ENCODE measurements at regions not wholly inside any gene's neighbourhood (a gene's known extent, or its start where the extent isn't known, plus 50 kb on each side); places are given as distances from the start of the nearest gene placed in this dataset.

GRCh38 chr3:188950832-188951489 is 220.8 kb upstream of the TPRG1 start:
- TF ChIP-seq POLR2AphosphoS5 (IDR thresholded peaks at IDR 0.05; ENCODE audit: low read depth, low read length): no peak
- TF ChIP-seq CTCF (IDR thresholded peaks at IDR 0.05; ENCODE audit: control extremely low read depth in 1 of 3, insufficient read depth in 1 of 3, low read depth in 1 of 3, low read length in 3 of 3): no peak
- TF ChIP-seq CEBPB (IDR thresholded peaks at IDR 0.05; ENCODE audit: low read depth, low read length): no peak
- no peak for TF ChIP-seq CBX5 (IDR thresholded peaks at IDR 0.05; ENCODE audit: low read depth, low read length)
